Activated CD8-positive, alpha-beta T cell treated with anti-CD3 and anti-CD28 coated beads for 36 hours (primary cell): ENCODE measurements at regions not wholly inside any gene's neighbourhood (a gene's known extent, or its start where the extent isn't known, plus 50 kb on each side); places are given as distances from the start of the nearest gene placed in this dataset.

Experiments
- ATAC-seq: fragments of 200-7000 bp; cut with Tn5 transposase; one replicate; pipeline ENCODE4 v1.10.0; 2021; ENCODE audit warnings: mild to moderate bottlenecking, moderate library complexity
- CTCF ChIA-PET: fragments of 350-600 bp; sonication (Branson Sonifier 250); formaldehyde crosslinking; loops from one replicate; lab custom pipeline; 2021; ENCODE audit warnings: antibody characterized with exemption; lab: Charles Lee
- POLR2A ChIA-PET: fragments of 350-600 bp; sonication (Branson Sonifier 250); formaldehyde crosslinking; loops from one replicate; lab custom pipeline; 2021; ENCODE audit warnings: antibody characterized with exemption; lab: Charles Lee
- DNase-seq: peaks from one replicate; pipeline ENCODE4 v3.0.0-alpha.2; 2020
- H3K27ac Mint-ChIP-seq: one replicate; pipeline ENCODE4 v1.8.0; 2021; ENCODE audit warnings: mild to moderate bottlenecking, mixed read lengths
- H3K27me3 Mint-ChIP-seq: one replicate; pipeline ENCODE4 v1.8.0; 2021; ENCODE audit warnings: mixed read lengths
- H3K36me3 Mint-ChIP-seq: one replicate; pipeline ENCODE4 v1.8.0; 2021; ENCODE audit warnings: low read depth, mixed read lengths
- H3K4me1 Mint-ChIP-seq: one replicate; pipeline ENCODE4 v1.8.0; 2021; ENCODE audit warnings: low read depth, mixed read lengths
- H3K4me3 Mint-ChIP-seq: one replicate; pipeline ENCODE4 v1.8.0; 2021; ENCODE audit warnings: mild to moderate bottlenecking, moderate library complexity, mixed read lengths
- H3K9me3 Mint-ChIP-seq: one replicate; pipeline ENCODE4 v1.8.0; 2021; ENCODE audit warnings: mixed read lengths
- CTCF ChIP-seq: fragments of 200-600 bp; IDR thresholded peaks from one replicate; pipeline ENCODE4 v1.8.0; 2022; ENCODE audit warnings: antibody characterized with exemption, mild to moderate bottlenecking
- intact Hi-C: fragments of 100-400 bp; cut with micrococcal nuclease; formaldehyde crosslinking; loops from one replicate; pipeline ENCODE4 v1.10.0; 2022

DNA sequence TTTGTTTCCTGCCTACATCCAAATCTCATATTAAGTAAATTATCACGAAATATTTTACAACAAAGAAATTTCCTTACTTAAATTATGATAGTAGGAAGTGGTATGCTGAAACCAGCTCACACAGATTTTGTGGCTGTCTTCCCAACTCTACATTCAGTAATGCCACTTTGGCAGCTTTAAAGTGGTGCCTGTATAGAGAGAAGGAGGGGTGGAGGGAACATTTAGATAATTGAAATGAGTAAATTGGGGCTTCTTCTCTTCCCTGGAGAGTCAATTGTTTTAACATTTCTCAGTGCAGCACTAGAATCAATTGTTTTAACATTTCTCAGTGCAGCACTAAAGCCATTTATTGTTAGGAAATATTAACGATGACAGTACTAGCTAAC, 1323.1 kb downstream of the PCDH7 start:
- ChIA-PET CTCF (no interaction called here), POLR2A (no interaction called here)
- Mint-ChIP-seq H3K36me3 (no peaks in the 10 kb centered on the region), H3K4me1 (no peaks in the 10 kb centered on the region), H3K4me3 (no peak overlapping the region), H3K27me3 (no peaks in the 10 kb centered on the region), H3K27ac (no peak overlapping the region), H3K9me3 (peaks cover 9% of the 10 kb centered on the region)
- intact Hi-C loops, result no loop called here
- DNase-seq, result no peak
- no peak for ATAC-seq
- no peak for TF ChIP-seq CTCF

DNA sequence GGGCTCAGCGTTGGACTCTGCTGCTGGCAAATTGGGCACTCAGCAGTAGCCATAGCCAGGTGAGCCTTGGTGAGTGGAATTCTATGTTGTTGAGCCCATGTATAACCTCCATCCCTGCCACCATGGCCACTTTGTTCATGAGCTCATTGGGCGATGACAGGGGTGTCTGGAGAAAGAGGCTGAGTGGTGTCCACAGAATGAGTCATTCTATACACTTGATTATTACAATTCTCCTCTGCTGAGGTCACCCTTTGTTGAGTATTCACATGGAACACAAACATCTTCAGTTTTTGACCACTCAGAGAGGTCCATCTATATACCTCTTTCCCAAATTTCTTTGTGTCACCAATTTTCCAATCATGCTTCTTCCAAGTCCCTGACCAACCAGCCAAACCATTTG, 1341.7 kb downstream of the PCDH7 start:
- intact Hi-C loops, result no loop called here
- no peak for TF ChIP-seq CTCF
- CTCF ChIA-PET, result no interaction called here

DNA sequence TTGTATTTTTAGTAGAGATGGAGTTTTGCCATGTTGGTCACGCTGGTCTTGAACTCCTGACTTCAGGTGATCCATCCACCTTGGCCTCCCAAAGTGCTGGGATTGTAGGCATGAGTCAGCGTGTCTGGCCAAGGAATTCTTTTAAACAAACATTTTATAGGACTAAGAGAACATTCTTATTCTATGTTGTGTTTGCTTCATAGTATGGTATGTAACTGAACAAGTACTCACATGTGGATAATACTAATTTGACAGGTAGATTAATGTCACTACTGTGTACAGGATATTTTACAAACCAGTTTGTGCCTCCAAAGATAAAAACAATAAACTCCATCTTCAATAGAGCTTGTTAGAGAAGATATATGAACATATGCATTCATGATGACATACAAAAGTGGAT, 1353.4 kb downstream of the PCDH7 start:
- no peak for ATAC-seq
- DNase-seq, result no peak
- CTCF ChIA-PET, result no interaction called here
- Mint-ChIP-seq H3K9me3 (peaks cover 1% of the 10 kb centered on the region), H3K4me3 (no peak overlapping the region), H3K36me3 (no peaks in the 10 kb centered on the region), H3K4me1 (no peaks in the 10 kb centered on the region), H3K27ac (no peak overlapping the region), H3K27me3 (no peaks in the 10 kb centered on the region)
- TF ChIP-seq CTCF, result no peak
- intact Hi-C loops, result no loop called here
- POLR2A ChIA-PET, result no interaction called here

More for the DNA sequence above, 1341.7 kb downstream of the PCDH7 start:
- Mint-ChIP-seq H3K36me3 (no peaks in the 10 kb centered on the region), H3K9me3 (peaks cover 2% of the 10 kb centered on the region), H3K27ac (no peak overlapping the region), H3K4me3 (no peak overlapping the region), H3K4me1 (no peaks in the 10 kb centered on the region), H3K27me3 (no peaks in the 10 kb centered on the region)
- DNase-seq, result no peak
- POLR2A ChIA-PET, result no interaction called here
- no peak for ATAC-seq

DNA sequence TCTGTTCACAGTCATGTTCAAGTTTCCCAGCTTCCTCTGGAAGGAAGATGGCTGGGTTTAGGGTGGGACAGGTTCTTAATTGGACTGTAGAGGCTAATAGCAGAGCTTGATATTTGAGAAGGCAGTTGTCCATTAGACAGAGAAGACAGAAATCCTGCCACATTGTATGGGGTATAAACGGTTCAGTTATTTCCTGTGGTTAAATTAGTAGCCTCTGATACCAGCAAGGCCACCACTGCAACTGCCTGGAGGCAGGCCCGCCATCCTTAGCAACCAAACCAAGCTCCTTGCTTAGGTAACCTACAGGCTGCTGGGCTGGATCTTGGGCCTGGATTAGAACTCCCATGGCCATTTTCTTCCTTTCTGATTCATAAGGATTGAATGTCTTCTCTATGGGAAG, 1367.0 kb downstream of the PCDH7 start:
- Mint-ChIP-seq H3K4me3 (no peak overlapping the region), H3K27ac (no peak overlapping the region), H3K36me3 (no peaks in the 10 kb centered on the region), H3K9me3 (peaks cover 15% of the 10 kb centered on the region), H3K4me1 (no peaks in the 10 kb centered on the region), H3K27me3 (no peaks in the 10 kb centered on the region)
- ATAC-seq (no peak), DNase-seq (no peak)
- POLR2A ChIA-PET, result no interaction called here
- CTCF ChIA-PET, result no interaction called here
- TF ChIP-seq CTCF, result no peak
- intact Hi-C loops, result no loop called here

GRCh38 chr4:32094987-32095386, 1374.8 kb downstream of the PCDH7 start:
- peaks cover 3% of the 10 kb centered on the region for H3K9me3 Mint-ChIP-seq
- H3K27me3 Mint-ChIP-seq, result no peaks in the 10 kb centered on the region
- TF ChIP-seq CTCF, result no peak
- ATAC-seq, result no peak
- H3K4me3 Mint-ChIP-seq, result no peak overlapping the region
- no peaks in the 10 kb centered on the region for H3K36me3 Mint-ChIP-seq
- intact Hi-C loops, result no loop called here
- POLR2A ChIA-PET, result no interaction called here
- no peak for DNase-seq
- no peaks in the 10 kb centered on the region for H3K4me1 Mint-ChIP-seq
- H3K27ac Mint-ChIP-seq, result no peak overlapping the region
- CTCF ChIA-PET, result no interaction called here
